Coronary artery (tissue), 2 donors: ENCODE measurements at regions not wholly inside any gene's neighbourhood (a gene's known extent, or its start where the extent isn't known, plus 50 kb on each side); places are given as distances from the start of the nearest gene placed in this dataset.

Experiments used
- DNase-seq: peaks from one replicate; pipeline ENCODE4 v3.0.0-alpha.2; 2017; ENCODE audit warnings: low spot score
- H3K27ac ChIP-seq, 2 donors: fragments of 200-600 bp; sonication (generic); one replicate each; pipeline ENCODE4 v1.5.1; 2016 to 2019
- H3K4me3 ChIP-seq: fragments of 200-600 bp; sonication (generic); 2 replicates; pipeline ENCODE4 v1.5.1; 2016; ENCODE audit warnings: mild to moderate bottlenecking, moderate library complexity
- TF ChIP-seq, protein P1 (sequence below): fragments of 200-600 bp; sonication (generic); IDR thresholded peaks from one replicate; pipeline ENCODE4 v1.5.1; 2019; ENCODE audit warnings: antibody characterized with exemption

- DNase-seq: no peak
- TF ChIP-seq, protein P1, sequence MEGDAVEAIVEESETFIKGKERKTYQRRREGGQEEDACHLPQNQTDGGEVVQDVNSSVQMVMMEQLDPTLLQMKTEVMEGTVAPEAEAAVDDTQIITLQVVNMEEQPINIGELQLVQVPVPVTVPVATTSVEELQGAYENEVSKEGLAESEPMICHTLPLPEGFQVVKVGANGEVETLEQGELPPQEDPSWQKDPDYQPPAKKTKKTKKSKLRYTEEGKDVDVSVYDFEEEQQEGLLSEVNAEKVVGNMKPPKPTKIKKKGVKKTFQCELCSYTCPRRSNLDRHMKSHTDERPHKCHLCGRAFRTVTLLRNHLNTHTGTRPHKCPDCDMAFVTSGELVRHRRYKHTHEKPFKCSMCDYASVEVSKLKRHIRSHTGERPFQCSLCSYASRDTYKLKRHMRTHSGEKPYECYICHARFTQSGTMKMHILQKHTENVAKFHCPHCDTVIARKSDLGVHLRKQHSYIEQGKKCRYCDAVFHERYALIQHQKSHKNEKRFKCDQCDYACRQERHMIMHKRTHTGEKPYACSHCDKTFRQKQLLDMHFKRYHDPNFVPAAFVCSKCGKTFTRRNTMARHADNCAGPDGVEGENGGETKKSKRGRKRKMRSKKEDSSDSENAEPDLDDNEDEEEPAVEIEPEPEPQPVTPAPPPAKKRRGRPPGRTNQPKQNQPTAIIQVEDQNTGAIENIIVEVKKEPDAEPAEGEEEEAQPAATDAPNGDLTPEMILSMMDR: no peak
- Histone ChIP-seq H3K27ac (no peak overlapping the region), H3K4me3 (no peak overlapping the region)
Measured at GRCh38 chr16:7278636-7279035, 54.0 kb upstream of the RBFOX1 start.

GRCh38 chr16:7272567-7273158 lies 60.0 kb upstream of the RBFOX1 start:
- DNase-seq: no peak
- TF ChIP-seq, protein P1: no peak

DNA sequence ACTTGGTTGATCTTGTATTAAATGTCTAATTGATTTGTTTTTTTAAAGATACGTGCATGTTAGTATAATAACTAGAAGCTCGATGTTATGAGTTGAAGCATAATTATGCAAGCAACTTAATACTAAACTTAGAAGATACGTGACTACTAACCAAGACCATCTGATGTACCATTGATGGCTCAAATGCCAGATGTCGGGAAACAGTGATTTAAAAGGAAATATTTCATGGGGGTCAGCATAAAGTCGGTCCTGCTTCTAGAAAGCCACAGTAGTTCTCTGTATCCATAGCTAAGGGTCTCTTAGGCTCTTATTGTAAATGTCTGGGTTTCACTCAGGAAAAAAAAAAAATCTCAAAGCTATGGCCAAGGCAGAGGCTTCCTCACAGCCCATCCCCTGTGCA lies 61.2 kb upstream of the RBFOX1 start:
- no peak for DNase-seq
- Histone ChIP-seq H3K4me3 (no peak overlapping the region), H3K27ac (no peak overlapping the region)
- TF ChIP-seq, protein P1: no peak

More at GRCh38 chr16:7272567-7273158, 60.0 kb upstream of the RBFOX1 start:
- no peak overlapping the region for H3K4me3 ChIP-seq
- H3K27ac ChIP-seq: no peak overlapping the region

- H3K4me3 ChIP-seq: no peak overlapping the region
- DNase-seq: no peak
- no peak overlapping the region for H3K27ac ChIP-seq
- TF ChIP-seq, protein P1: no peak
Measured at GRCh38 chr16:7270823-7271222, 61.8 kb upstream of the RBFOX1 start.

DNA sequence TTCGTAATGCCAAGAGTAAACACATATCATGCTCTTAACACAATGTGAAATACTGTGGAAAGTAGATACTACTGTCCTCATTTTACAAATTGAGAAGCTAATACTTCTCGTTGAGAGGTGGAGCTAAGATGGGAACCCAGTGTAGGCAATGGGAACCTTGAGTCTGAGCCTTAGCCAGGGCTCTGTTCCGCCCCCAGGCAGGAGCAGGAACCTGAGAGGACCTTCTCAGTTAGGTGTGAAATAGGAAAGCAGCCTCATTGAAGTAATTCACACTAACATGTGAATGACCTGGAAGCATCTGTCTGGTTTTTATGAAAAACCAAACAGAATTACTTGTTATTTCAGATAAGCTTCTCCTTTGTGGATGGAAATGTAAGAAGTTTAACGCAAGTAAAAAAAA lies 62.6 kb upstream of the RBFOX1 start:
- no peak for DNase-seq
- H3K4me3 ChIP-seq: no peak overlapping the region
- TF ChIP-seq, protein P1: no peak
- no peak overlapping the region for H3K27ac ChIP-seq

DNA sequence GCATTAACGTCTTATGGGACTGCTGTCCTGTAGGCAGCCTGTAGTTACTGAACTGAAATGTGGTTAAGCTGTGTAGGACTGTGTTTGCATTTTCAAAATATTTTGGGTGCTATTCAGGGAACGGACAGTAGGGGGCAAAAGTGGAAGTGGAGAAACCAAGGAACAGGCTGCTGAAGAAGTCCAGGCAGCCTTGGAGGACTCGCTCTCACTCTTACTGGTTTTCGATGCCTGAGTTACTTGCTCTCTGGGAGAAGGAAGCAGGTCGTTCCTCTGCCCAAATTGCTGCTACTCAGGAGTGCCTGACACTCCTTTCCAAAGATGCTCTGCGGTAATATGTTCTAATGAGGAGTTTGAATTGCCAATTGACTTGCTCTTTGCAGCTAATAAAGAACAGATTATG lies 64.5 kb upstream of the RBFOX1 start:
- Histone ChIP-seq H3K27ac (no peak overlapping the region), H3K4me3 (no peak overlapping the region)
- DNase-seq: no peak
- TF ChIP-seq, protein P1: no peak

DNA sequence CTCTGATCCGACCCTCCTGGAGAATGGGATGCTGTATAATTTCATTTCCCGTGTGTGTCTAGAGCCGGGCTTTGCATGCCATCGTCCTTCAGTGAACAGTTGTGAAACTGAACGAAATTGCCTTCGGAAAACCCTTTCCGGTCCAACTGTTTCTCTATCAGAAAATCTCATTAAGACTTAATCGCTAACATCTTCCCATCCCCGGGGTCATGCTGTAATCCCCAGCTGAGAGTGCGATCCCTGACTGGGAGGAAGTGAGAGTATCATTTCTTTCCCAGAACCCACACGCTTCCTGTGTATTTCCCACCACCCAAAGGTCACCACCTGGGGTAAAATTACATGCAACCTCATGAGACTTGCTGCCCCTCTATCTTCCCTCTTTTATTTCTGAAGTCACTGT lies 75.6 kb upstream of the RBFOX1 start:
- Histone ChIP-seq H3K4me3 (no peak overlapping the region), H3K27ac (no peak overlapping the region)
- no peak for DNase-seq
- TF ChIP-seq, protein P1: no peak
